ENCODE measurements at regions not wholly inside any gene's neighbourhood (a gene's known extent, or its start where the extent isn't known, plus 50 kb on each side); places are given as distances from the start of the nearest gene placed in this dataset.
"Not testable (repeated sequence)": the region's sequence is repeated elsewhere in the genome, so short reads cannot be mapped to it uniquely, and the experiment has no call there.

- H3K9me3 Mint-ChIP-seq: peaks cover 4 to 8% of the 10 kb centered on the region in 2 donors
- H3K4me3 Mint-ChIP-seq: no peak overlapping the region
- peaks cover 0 to 3% of the 10 kb centered on the region in 2 donors for H3K27me3 Mint-ChIP-seq
- no peak overlapping the region for H3K27ac Mint-ChIP-seq
- no peaks in the 10 kb centered on the region for H3K4me1 Mint-ChIP-seq
- no peak for ATAC-seq (replicated peaks)
- DNase-seq: no peak
- no peaks in the 10 kb centered on the region for H3K36me3 Mint-ChIP-seq
These were observed 163.9 kb downstream of the LEPR start for GRCh38 chr1:65584399-65584798.

GRCh38 chr1:65590279-65590678, 169.8 kb downstream of the LEPR start:
- no peak for ATAC-seq (replicated peaks)
- Mint-ChIP-seq H3K36me3 (no peaks in the 10 kb centered on the region), H3K4me3 (no peak overlapping the region), H3K27me3 (no peaks in the 10 kb centered on the region), H3K9me3 (peaks cover 0 to 2% of the 10 kb centered on the region in 2 donors), H3K27ac (no peak overlapping the region), H3K4me1 (no peaks in the 10 kb centered on the region)
- no peak for DNase-seq

DNA sequence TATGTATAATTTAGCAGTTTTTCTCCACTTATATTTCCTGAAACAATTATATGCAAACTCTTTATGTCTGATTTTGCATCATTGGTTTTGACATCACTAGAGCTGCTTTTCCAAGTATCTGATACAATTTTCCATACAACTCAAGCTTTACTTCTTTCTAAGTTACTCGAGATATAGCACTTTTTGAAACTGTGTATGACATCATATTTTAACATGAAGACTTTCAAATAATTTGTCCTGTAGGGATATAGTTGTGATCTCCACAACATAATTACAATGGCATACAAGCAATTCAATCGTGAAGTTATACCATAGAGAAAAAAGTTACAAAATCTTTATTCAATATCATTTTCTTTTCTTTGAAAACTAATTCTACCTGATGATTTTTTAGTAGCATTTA, 173.0 kb downstream of the LEPR start:
- H3K36me3 Mint-ChIP-seq: no peaks in the 10 kb centered on the region
- no peaks in the 10 kb centered on the region for H3K27me3 Mint-ChIP-seq
- no peak overlapping the region for H3K27ac Mint-ChIP-seq
- H3K4me3 Mint-ChIP-seq: no peak overlapping the region
- peaks cover 0 to 2% of the 10 kb centered on the region in 2 donors for H3K9me3 Mint-ChIP-seq
- H3K4me1 Mint-ChIP-seq: no peaks in the 10 kb centered on the region
- DNase-seq (no peak), ATAC-seq (replicated peaks) (no peak)

- Mint-ChIP-seq H3K9me3 (no peaks in the 10 kb centered on the region), H3K36me3 (no peaks in the 10 kb centered on the region), H3K27me3 (no peaks in the 10 kb centered on the region), H3K4me3 (no peak overlapping the region), H3K27ac (no peak overlapping the region), H3K4me1 (no peaks in the 10 kb centered on the region)
- ATAC-seq (replicated peaks) (no peak), DNase-seq (no peak)
These were observed 175.3 kb downstream of the LEPR start for GRCh38 chr1:65595724-65596123.

- ATAC-seq (replicated peaks) (no peak), DNase-seq (no peak)
- H3K27me3 Mint-ChIP-seq: no peaks in the 10 kb centered on the region
- no peaks in the 10 kb centered on the region for H3K4me1 Mint-ChIP-seq
- H3K27ac Mint-ChIP-seq: no peak overlapping the region
- no peaks in the 10 kb centered on the region for H3K36me3 Mint-ChIP-seq
- no peaks in the 10 kb centered on the region for H3K9me3 Mint-ChIP-seq
- no peak overlapping the region for H3K4me3 Mint-ChIP-seq
These were observed 176.3 kb downstream of the LEPR start for GRCh38 chr1:65596768-65597167.

- Mint-ChIP-seq H3K36me3 (no peaks in the 10 kb centered on the region), H3K4me3 (no peak overlapping the region), H3K27me3 (no peaks in the 10 kb centered on the region), H3K27ac (no peak overlapping the region), H3K4me1 (peaks cover 2 to 9% of the 10 kb centered on the region in 2 donors), H3K9me3 (no peaks in the 10 kb centered on the region)
- ATAC-seq (replicated peaks): no peak
- DNase-seq: no peak
These were observed 185.2 kb downstream of the LEPR start for GRCh38 chr1:65605621-65606020.

GRCh38 chr1:65606426-65606825, 186.0 kb downstream of the LEPR start:
- no peaks in the 10 kb centered on the region for H3K36me3 Mint-ChIP-seq
- ATAC-seq (replicated peaks) (no peak), DNase-seq (no peak)

DNA sequence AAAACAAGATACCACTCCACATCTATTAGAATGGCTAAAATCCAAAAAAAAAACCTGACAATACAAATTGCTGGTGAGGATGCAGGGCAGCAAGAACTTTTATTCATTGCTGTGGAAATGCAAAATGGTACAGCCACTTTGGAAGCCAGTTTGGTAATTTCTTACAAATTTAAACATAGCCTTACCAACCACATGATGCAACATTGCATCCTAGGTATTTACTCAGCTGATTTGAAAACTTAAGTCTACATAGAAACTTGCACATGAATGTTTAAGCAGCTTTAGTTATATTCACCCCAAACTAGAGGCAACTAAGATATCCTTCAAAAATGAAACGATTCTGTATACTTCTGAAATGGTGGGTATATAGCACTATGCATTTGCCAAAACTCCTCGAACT, 178.8 kb upstream of the PDE4B start:
- Mint-ChIP-seq H3K36me3 (no peaks in the 10 kb centered on the region), H3K4me3 (no peak overlapping the region), H3K4me1 (no peaks in the 10 kb centered on the region), H3K27me3 (no peaks in the 10 kb centered on the region), H3K9me3 (no peaks in the 10 kb centered on the region), H3K27ac (no peak overlapping the region)
- no peak for ATAC-seq (replicated peaks)
- no peak for DNase-seq

More at GRCh38 chr1:65606426-65606825, 186.0 kb downstream of the LEPR start:
- H3K27ac Mint-ChIP-seq: no peak overlapping the region
- H3K4me3 Mint-ChIP-seq: no peak overlapping the region
- H3K27me3 Mint-ChIP-seq: no peaks in the 10 kb centered on the region
- peaks cover 2 to 9% of the 10 kb centered on the region in 2 donors for H3K4me1 Mint-ChIP-seq
- no peaks in the 10 kb centered on the region for H3K9me3 Mint-ChIP-seq

DNA sequence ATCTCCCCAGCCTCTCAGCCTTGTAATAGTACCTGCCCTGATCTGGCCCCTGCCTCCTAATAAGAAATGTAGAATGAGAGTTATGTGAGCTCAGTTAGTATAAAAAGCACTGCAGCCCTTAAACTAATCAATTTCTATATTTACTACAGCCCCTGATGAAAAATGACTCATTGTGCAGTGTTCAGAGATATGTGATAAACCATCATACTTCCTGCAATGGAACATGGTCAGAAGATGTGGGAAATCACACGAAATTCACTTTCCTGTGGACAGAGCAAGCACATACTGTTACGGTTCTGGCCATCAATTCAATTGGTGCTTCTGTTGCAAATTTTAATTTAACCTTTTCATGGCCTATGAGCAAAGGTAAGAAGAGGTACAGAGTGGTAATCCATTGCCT, 176.8 kb upstream of the PDE4B start:
- ATAC-seq (replicated peaks) (no peak), DNase-seq (no peak)
- no peaks in the 10 kb centered on the region for H3K27me3 Mint-ChIP-seq
- H3K4me3 Mint-ChIP-seq: no peak overlapping the region
- no peaks in the 10 kb centered on the region for H3K36me3 Mint-ChIP-seq
- H3K27ac Mint-ChIP-seq: no peak overlapping the region
- H3K4me1 Mint-ChIP-seq: no peaks in the 10 kb centered on the region
- H3K9me3 Mint-ChIP-seq: no peaks in the 10 kb centered on the region

GRCh38 chr1:65621721-65622120, 171.0 kb upstream of the PDE4B start:
- not testable (repeated sequence) for H3K4me1 Mint-ChIP-seq; H3K27ac Mint-ChIP-seq; H3K9me3 Mint-ChIP-seq; H3K4me3 Mint-ChIP-seq; H3K36me3 Mint-ChIP-seq; DNase-seq; ATAC-seq (replicated peaks); H3K27me3 Mint-ChIP-seq

DNA sequence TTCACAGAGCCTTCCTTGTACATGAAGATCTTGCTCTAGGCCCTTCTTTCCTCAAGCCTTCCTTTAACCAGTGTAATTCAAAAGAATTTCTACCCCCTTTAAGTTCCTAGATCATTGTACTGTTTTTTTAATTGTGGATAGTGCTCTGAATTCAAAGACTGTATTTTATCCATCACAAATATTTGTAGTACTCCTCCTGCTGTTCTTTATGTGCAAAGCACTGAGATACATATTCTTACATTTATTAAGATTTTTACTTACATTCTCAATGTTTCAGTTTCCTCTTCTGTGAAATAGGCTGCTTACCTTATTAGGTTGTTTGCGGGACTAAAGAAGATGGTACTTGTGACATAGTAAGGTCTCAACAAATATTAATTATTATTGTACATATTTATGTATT, 168.8 kb upstream of the PDE4B start:
- Mint-ChIP-seq H3K36me3 (peaks cover 0 to 3% of the 10 kb centered on the region in 2 donors), H3K27me3 (no peaks in the 10 kb centered on the region), H3K9me3 (no peaks in the 10 kb centered on the region), H3K4me3 (no peak overlapping the region), H3K4me1 (peaks cover 0 to 1% of the 10 kb centered on the region in 2 donors), H3K27ac (no peak overlapping the region)
- ATAC-seq (replicated peaks) (no peak), DNase-seq (no peak)

DNA sequence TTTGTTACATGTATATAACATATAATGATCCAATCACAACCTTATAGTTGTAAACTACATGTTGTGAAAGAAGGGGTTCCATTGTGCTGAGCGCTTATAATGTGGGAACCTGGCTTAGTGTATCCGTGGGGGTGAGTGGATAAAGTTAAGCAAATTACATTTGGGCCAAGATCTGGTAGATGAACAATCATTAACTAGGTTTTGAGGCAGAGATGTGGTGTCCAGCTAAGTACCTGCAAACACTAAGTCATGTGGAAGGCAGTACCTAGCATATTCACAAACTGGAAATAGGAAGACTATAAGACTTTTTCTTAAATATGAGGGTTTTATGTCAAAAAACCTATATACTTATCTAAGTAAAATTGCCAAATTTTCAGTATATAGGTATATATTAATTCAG, 167.2 kb upstream of the PDE4B start:
- Mint-ChIP-seq H3K9me3 (no peaks in the 10 kb centered on the region), H3K4me3 (no peak overlapping the region), H3K27me3 (no peaks in the 10 kb centered on the region), H3K27ac (no peak overlapping the region), H3K4me1 (peaks cover 0 to 1% of the 10 kb centered on the region in 2 donors), H3K36me3 (peaks cover 0 to 3% of the 10 kb centered on the region in 2 donors)
- no peak for ATAC-seq (replicated peaks)
- DNase-seq: no peak

DNA sequence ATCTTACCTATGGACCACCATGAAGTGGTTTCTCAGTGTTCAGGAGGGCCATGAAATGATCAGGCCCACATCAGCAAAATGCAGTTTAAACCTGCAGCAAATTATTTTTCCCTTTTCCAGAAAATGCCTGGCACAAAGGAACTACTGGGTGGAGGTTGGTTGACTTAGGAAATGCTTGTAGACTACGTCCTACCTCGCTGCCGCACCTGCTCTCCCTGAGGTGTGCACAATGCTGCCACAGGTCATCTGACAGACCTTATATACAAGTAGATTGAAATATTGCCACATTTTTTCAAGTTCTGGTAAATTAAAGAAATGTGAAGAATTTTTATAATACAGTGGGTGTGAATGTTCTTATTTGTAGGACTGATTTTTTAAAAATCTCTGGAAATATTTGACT, 166.7 kb upstream of the PDE4B start:
- Mint-ChIP-seq H3K27me3 (no peaks in the 10 kb centered on the region), H3K4me3 (no peak overlapping the region), H3K9me3 (no peaks in the 10 kb centered on the region), H3K27ac (no peak overlapping the region), H3K36me3 (peaks cover 0 to 3% of the 10 kb centered on the region in 2 donors), H3K4me1 (peaks cover 0 to 1% of the 10 kb centered on the region in 2 donors)
- no peak for ATAC-seq (replicated peaks)
- DNase-seq: no peak

- Mint-ChIP-seq H3K4me1 (no peaks in the 10 kb centered on the region), H3K27ac (no peak overlapping the region), H3K27me3 (no peaks in the 10 kb centered on the region), H3K36me3 (no peaks in the 10 kb centered on the region), H3K4me3 (no peak overlapping the region), H3K9me3 (no peaks in the 10 kb centered on the region)
- ATAC-seq (replicated peaks) (no peak), DNase-seq (no peak)
These were observed 162.9 kb upstream of the PDE4B start for GRCh38 chr1:65629788-65630187.

- DNase-seq: no peak
- H3K9me3 Mint-ChIP-seq: no peaks in the 10 kb centered on the region
- H3K4me1 Mint-ChIP-seq: no peaks in the 10 kb centered on the region
- no peaks in the 10 kb centered on the region for H3K27me3 Mint-ChIP-seq
- no peaks in the 10 kb centered on the region for H3K36me3 Mint-ChIP-seq
- no peak overlapping the region for H3K27ac Mint-ChIP-seq
- no peak overlapping the region for H3K4me3 Mint-ChIP-seq
- no peak for ATAC-seq (replicated peaks)
These were observed 161.8 kb upstream of the PDE4B start for GRCh38 chr1:65630855-65631254.

DNA sequence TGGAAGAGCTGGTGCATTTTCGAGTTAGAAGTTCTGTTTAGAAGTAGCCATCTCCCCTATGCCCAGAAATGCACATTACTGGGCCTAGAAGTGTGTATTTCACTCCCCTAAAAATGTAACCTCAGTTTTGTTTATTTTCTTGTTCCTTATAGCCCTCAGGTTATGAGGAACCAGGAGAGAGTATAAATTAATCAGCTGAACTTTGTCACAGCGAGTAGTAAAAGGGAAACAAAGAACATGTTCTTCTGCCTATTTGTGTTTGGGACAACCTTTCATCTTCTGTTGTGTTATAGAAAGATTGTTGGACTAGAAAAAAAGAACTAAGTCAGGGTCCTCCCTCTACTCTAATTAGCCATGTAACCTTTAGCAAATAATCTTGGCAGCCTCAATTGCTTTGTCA, 160.5 kb upstream of the PDE4B start:
- Mint-ChIP-seq H3K36me3 (no peaks in the 10 kb centered on the region), H3K4me1 (no peaks in the 10 kb centered on the region), H3K9me3 (no peaks in the 10 kb centered on the region), H3K27me3 (no peaks in the 10 kb centered on the region), H3K27ac (no peak overlapping the region), H3K4me3 (no peak overlapping the region)
- no peak for ATAC-seq (replicated peaks)
- no peak for DNase-seq
